Gastrocnemius medialis (tissue), 4 donors: ENCODE measurements at regions not wholly inside any gene's neighbourhood (a gene's known extent, or its start where the extent isn't known, plus 50 kb on each side); places are given as distances from the start of the nearest gene placed in this dataset.

Experiments used
- ATAC-seq, 2 donors: fragments of 150-250 bp; one replicate each; pipeline ENCODE4 v1.9.1; 2016
- DNase-seq, 2 donors: peaks; one replicate each; pipeline ENCODE4 v3.0.0-alpha.2; 2019
- H3K27ac ChIP-seq, 4 donors: fragments of 200-600 bp; sonication (generic); 1 replicate in 1 of 4; 2 replicates in 3 of 4; pipeline ENCODE4 v1.5.1; 2016 to 2018; ENCODE audit warnings: mild to moderate bottlenecking in 2 of 4, moderate library complexity in 1 of 4
- H3K27me3 ChIP-seq, 3 donors: fragments of 200-600 bp; sonication (generic) in 2 of 3; 1 replicate in 1 of 3; 2 replicates in 2 of 3; pipeline versions ENCODE4 v1.5.1 to v1.6.0; 2016 to 2019; ENCODE audit warnings: mild to moderate bottlenecking in 1 of 3, moderate library complexity in 1 of 3
- H3K36me3 ChIP-seq, 2 donors: fragments of 200-600 bp; sonication (generic) in 1 of 2; one replicate each; pipeline ENCODE4 v1.5.1; 2017 to 2018
- H3K4me1 ChIP-seq, 2 donors: fragments of 200-600 bp; sonication (generic) in 1 of 2; one replicate each; pipeline ENCODE4 v1.5.1; 2016 to 2017; ENCODE audit warnings: mild to moderate bottlenecking in 2 of 2
- H3K4me3 ChIP-seq, 4 donors: fragments of 200-600 bp; sonication (generic) in 3 of 4; 1 replicate in 1 of 4; 2 replicates in 3 of 4; pipeline ENCODE4 v1.5.1; 2016 to 2019; ENCODE audit warnings: mild to moderate bottlenecking in 2 of 4
- H3K9me3 ChIP-seq, 3 donors: fragments of 200-600 bp; sonication (generic) in 2 of 3; 1 replicate in 1 of 3; 2 replicates in 2 of 3; pipeline ENCODE4 v1.5.1; 2016 to 2019
- POLR2A ChIP-seq, 2 donors: fragments of 450-650 bp; IDR thresholded peaks; one replicate each; pipeline ENCODE4 v1.6.1; 2017; ENCODE audit warnings: antibody characterized with exemption in 2 of 2, mild to moderate bottlenecking in 2 of 2, moderate library complexity in 2 of 2
- in situ Hi-C, 4 donors: fragments of 200-750 bp; cut with MboI; loops; one replicate each; pipeline versions ENCODE4 v1.15.0 to v1.8.0; 2017; ENCODE audit warnings: low sequenced_read_pairs in 4 of 4
- intact Hi-C: fragments of 100-400 bp; cut with DNase I; formaldehyde crosslinking; loops from one replicate; pipeline ENCODE4 v1.15.1; 2023; ENCODE audit warnings: low total_unique reads
- TF ChIP-seq, protein P1 (sequence below), 5 experiments: fragments of 450-650 bp in 3 of 5; fragments of 200-600 bp in 2 of 5; sonication (generic) in 2 of 5; IDR thresholded peaks in 4 of 5; conservative IDR thresholded peaks in 1 of 5; 1 replicate in 4 of 5; 2 replicates in 1 of 5; pipeline ENCODE4 v1.5.1; 2016 to 2019; ENCODE audit warnings: antibody characterized with exemption in 5 of 5, mild to moderate bottlenecking in 3 of 5, moderate library complexity in 3 of 5

DNA sequence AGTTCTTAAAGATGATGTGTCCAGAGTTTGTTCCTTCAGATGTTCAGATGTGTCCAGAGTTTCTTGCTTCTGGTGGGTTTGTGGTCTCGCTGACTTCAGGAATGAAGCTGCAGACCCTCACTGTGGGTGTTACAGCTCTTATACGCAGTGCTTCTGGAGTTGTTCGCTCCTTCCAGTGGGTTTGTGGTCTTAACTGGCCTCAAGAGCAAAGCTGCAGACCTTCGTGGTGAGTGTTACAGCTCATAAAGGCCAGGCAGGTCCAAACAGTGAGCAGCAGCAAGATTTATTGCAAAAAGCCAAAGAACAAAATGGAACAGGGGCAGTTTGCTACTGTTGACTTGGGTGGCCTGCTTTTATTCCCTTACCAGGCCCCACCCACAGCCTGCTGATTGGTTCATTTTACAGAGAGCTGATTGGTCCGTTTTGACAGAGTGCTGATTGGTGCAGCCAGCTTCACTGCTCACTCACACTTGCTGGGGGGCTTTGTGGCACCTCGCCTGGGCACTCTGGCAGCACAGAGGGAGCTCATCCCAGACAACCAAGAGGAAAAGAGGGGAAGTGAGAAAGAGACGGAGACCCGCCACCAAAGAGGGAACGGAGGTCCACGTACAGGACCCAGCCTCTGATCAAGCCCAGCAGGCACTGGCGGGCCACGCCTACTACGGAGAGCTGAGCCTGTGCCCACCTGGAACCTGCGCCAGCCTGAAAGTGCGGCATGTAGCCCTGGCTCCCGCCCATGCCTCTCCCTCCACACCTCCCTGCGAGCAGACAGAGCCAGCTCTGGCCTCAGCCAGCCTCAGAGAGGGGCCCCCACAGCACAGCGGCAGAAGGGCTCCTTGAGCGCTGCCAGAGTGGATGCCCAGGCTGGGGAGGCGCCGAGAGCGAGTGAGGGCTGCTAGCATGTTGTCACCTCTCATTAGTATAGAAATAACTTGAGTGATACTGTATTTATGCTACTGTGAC lies 55.8 kb upstream of the SEMA3C start:
- H3K27ac ChIP-seq, result no peak overlapping the region
- no peak overlapping the region for H3K4me3 ChIP-seq
- in situ Hi-C loops (no loop called here), intact Hi-C loops (no loop called here)
- no peak for TF ChIP-seq POLR2A (IDR thresholded peaks at IDR 0.05)
- TF ChIP-seq, protein P1, sequence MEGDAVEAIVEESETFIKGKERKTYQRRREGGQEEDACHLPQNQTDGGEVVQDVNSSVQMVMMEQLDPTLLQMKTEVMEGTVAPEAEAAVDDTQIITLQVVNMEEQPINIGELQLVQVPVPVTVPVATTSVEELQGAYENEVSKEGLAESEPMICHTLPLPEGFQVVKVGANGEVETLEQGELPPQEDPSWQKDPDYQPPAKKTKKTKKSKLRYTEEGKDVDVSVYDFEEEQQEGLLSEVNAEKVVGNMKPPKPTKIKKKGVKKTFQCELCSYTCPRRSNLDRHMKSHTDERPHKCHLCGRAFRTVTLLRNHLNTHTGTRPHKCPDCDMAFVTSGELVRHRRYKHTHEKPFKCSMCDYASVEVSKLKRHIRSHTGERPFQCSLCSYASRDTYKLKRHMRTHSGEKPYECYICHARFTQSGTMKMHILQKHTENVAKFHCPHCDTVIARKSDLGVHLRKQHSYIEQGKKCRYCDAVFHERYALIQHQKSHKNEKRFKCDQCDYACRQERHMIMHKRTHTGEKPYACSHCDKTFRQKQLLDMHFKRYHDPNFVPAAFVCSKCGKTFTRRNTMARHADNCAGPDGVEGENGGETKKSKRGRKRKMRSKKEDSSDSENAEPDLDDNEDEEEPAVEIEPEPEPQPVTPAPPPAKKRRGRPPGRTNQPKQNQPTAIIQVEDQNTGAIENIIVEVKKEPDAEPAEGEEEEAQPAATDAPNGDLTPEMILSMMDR (IDR thresholded peaks at IDR 0.05 in 4 of 5, conservative IDR thresholded peaks at IDR 0.05 in 1 of 5), result no peak
- ATAC-seq, result no peak
- H3K27me3 ChIP-seq, result no peaks in the 10 kb centered on the region
- H3K4me1 ChIP-seq, result no peaks in the 10 kb centered on the region
- no peaks in the 10 kb centered on the region for H3K36me3 ChIP-seq
- no peak for DNase-seq
- H3K9me3 ChIP-seq, result no peaks in the 10 kb centered on the region

- intact Hi-C loops (no loop called here), in situ Hi-C loops (no loop called here)
- DNase-seq (no peak), ATAC-seq (no peak)
- no peak for TF ChIP-seq POLR2A (IDR thresholded peaks at IDR 0.05)
- Histone ChIP-seq H3K27ac (no peak overlapping the region), H3K36me3 (no peaks in the 10 kb centered on the region), H3K27me3 (no peaks in the 10 kb centered on the region), H3K4me1 (no peaks in the 10 kb centered on the region), H3K4me3 (no peak overlapping the region), H3K9me3 (no peaks in the 10 kb centered on the region)
These were observed 52.4 kb upstream of the SEMA3C start for GRCh38 chr7:80971225-80971624.
